Liver (tissue), 8 donors: ENCODE measurements at regions not wholly inside any gene's neighbourhood (a gene's known extent, or its start where the extent isn't known, plus 50 kb on each side); places are given as distances from the start of the nearest gene placed in this dataset.

Source experiments
- DNase-seq: peaks from one replicate; pipeline ENCODE4 v3.0.0-alpha.2; 2017; ENCODE audit warnings: low spot score
- H3K27ac ChIP-seq, 2 donors: one replicate each; pipeline ENCODE4 v1.7.0; 2013; ENCODE audit warnings: inconsistent platforms in 2 of 2, low read length in 2 of 2, control low read depth in 1 of 2, low read depth in 1 of 2, mild to moderate bottlenecking in 1 of 2
- H3K27me3 ChIP-seq, 4 donors: one replicate each; pipeline versions ENCODE4 v1.6.1 to v1.7.0; 2013; ENCODE audit warnings: low read length in 3 of 4, inconsistent platforms in 1 of 4, mild to moderate bottlenecking in 1 of 4, moderate library complexity in 1 of 4; ENCODE audit not compliant: control insufficient read depth in 4 of 4, insufficient read depth in 4 of 4
- H3K36me3 ChIP-seq, 4 donors: one replicate each; pipeline versions ENCODE4 v1.6.1 to v1.7.0; 2013; ENCODE audit warnings: low read length in 3 of 4, mild to moderate bottlenecking in 3 of 4, low read depth in 1 of 4, moderate library complexity in 1 of 4; ENCODE audit not compliant: control insufficient read depth in 4 of 4, insufficient read depth in 3 of 4
- H3K4me1 ChIP-seq, 4 donors: one replicate each; pipeline versions ENCODE4 v1.6.1 to v1.7.0; 2013; ENCODE audit warnings: low read length in 3 of 4, mild to moderate bottlenecking in 3 of 4, moderate library complexity in 1 of 4; ENCODE audit not compliant: control insufficient read depth in 4 of 4, insufficient read depth in 4 of 4
- H3K4me3 ChIP-seq, 3 donors: one replicate each; pipeline versions ENCODE4 v1.6.1 to v1.7.0; 2013; ENCODE audit warnings: low read length in 3 of 3, control low read depth in 1 of 3, low read depth in 1 of 3, mild to moderate bottlenecking in 1 of 3
- H3K9ac ChIP-seq, 2 donors: one replicate each; pipeline ENCODE4 v1.7.0; 2013; ENCODE audit warnings: low read length in 2 of 2, mild to moderate bottlenecking in 2 of 2, moderate library complexity in 2 of 2, control low read depth in 1 of 2, low read depth in 1 of 2
- H3K9me3 ChIP-seq, 4 donors: one replicate each; pipeline versions ENCODE4 v1.6.1 to v1.7.0; 2013; ENCODE audit warnings: low read length in 3 of 4; ENCODE audit not compliant: control insufficient read depth in 4 of 4
- ATF3 ChIP-seq: IDR thresholded peaks from 2 replicates; pipeline ENCODE4 v1.6.1; 2016; ENCODE audit warnings: antibody characterized with exemption
- CTCF ChIP-seq: fragments of 150-350 bp; IDR thresholded peaks from 2 replicates; pipeline ENCODE4 v1.5.1; 2017; ENCODE audit warnings: improper control_type of control experiment, low read depth, low read length; ENCODE audit not compliant: missing input control
- FOXA1 ChIP-seq: IDR thresholded peaks from 2 replicates; pipeline ENCODE4 v1.6.1; 2016; ENCODE audit warnings: antibody characterized with exemption
- FOXA2 ChIP-seq: IDR thresholded peaks from 2 replicates; pipeline ENCODE4 v1.6.1; 2016; ENCODE audit warnings: antibody characterized with exemption
- GABPA ChIP-seq, 2 donors: IDR thresholded peaks in 1 of 2; conservative IDR thresholded peaks in 1 of 2; 2 replicates each; pipeline ENCODE4 v1.6.1; 2016; ENCODE audit warnings: antibody characterized with exemption in 2 of 2, mild to moderate bottlenecking in 1 of 2, moderate library complexity in 1 of 2
- HNF4A ChIP-seq, 2 donors: conservative IDR thresholded peaks; 2 replicates each; pipeline ENCODE4 v1.6.1; 2016; ENCODE audit warnings: antibody characterized with exemption in 2 of 2, mild to moderate bottlenecking in 2 of 2
- HNF4G ChIP-seq: IDR thresholded peaks from 2 replicates; pipeline ENCODE4 v1.6.1; 2016; ENCODE audit warnings: antibody characterized with exemption
- JUND ChIP-seq, 2 donors: IDR thresholded peaks; 2 replicates each; pipeline ENCODE4 v1.6.1; 2016; ENCODE audit warnings: antibody characterized with exemption in 2 of 2
- NR2F2 ChIP-seq: IDR thresholded peaks from 2 replicates; pipeline ENCODE4 v1.6.1; 2016; ENCODE audit warnings: antibody characterized with exemption
- RAD21 ChIP-seq, 2 donors: IDR thresholded peaks; 2 replicates each; pipeline ENCODE4 v1.6.1; 2016; ENCODE audit warnings: antibody characterized with exemption in 2 of 2, mild to moderate bottlenecking in 2 of 2
- REST ChIP-seq: IDR thresholded peaks from 2 replicates; pipeline ENCODE4 v1.6.1; 2016; ENCODE audit warnings: antibody characterized with exemption, mild to moderate bottlenecking
- RXRA ChIP-seq, 2 donors: IDR thresholded peaks; 2 replicates each; pipeline ENCODE4 v1.6.1; 2017 to 2018; ENCODE audit warnings: antibody characterized with exemption in 2 of 2, mild to moderate bottlenecking in 1 of 2
- SP1 ChIP-seq: IDR thresholded peaks from 2 replicates; pipeline ENCODE4 v1.6.1; 2018; ENCODE audit warnings: antibody characterized with exemption, mild to moderate bottlenecking
- TAF1 ChIP-seq: conservative IDR thresholded peaks from 2 replicates; pipeline ENCODE4 v1.6.1; 2016; ENCODE audit warnings: antibody characterized with exemption, mild to moderate bottlenecking
- YY1 ChIP-seq: IDR thresholded peaks from 2 replicates; pipeline ENCODE4 v1.6.1; 2016; ENCODE audit warnings: antibody characterized with exemption, mild to moderate bottlenecking
- ZBTB33 ChIP-seq: IDR thresholded peaks from 2 replicates; pipeline ENCODE4 v1.6.1; 2016; ENCODE audit warnings: antibody characterized with exemption
- WGBS: extraction: QIAGEN DNeasy Blood & Tissue Kit; methylation state at CpG from one replicate; pipeline ENCODE4 v1.1.7; 2013; 5-methylcytosine and 5-hydroxymethylcytosine counted together
- donor health status: healthy.
- donor health status: healthy.
- donor health status: healthy.
- donor health status: healthy.
- donor health status: healthy.

- no peak overlapping the region for H3K9ac ChIP-seq
- no peaks in the 10 kb centered on the region for H3K9me3 ChIP-seq
- H3K4me1 ChIP-seq = peaks cover 0 to 2% (median 0%) of the 10 kb centered on the region in 4 donors
- WGBS = 62% methylated on average over 4 of the region's 4 CpGs
- no peaks in the 10 kb centered on the region for H3K27me3 ChIP-seq
- DNase-seq = no peak
- TF ChIP-seq HNF4A (conservative IDR thresholded peaks at IDR 0.05) (no peak), HNF4G (no peak), REST (no peak), JUND (IDR thresholded peaks at IDR 0.05) (no peak), FOXA2 (no peak), RAD21 (IDR thresholded peaks at IDR 0.05) (no peak), GABPA (IDR thresholded peaks at IDR 0.05 in 1 of 2, conservative IDR thresholded peaks at IDR 0.05 in 1 of 2) (no peak), YY1 (no peak), TAF1 (no peak), NR2F2 (no peak), ZBTB33 (no peak), RXRA (IDR thresholded peaks at IDR 0.05) (no peak), ATF3 (no peak), FOXA1 (no peak)
- H3K4me3 ChIP-seq = no peak overlapping the region
- H3K27ac ChIP-seq = no peak overlapping the region
- H3K36me3 ChIP-seq = no peaks in the 10 kb centered on the region
Observed at GRCh38 chr15:81752974-81753373, 292.8 kb downstream of the MEX3B start.

GRCh38 chr15:81752546-81752942 is 293.3 kb downstream of the MEX3B start:
- H3K4me1 ChIP-seq = peaks cover 0 to 2% (median 0%) of the 10 kb centered on the region in 4 donors
- 35% methylated on average over 3 of the region's 3 CpGs for WGBS
- DNase-seq = peak; percentile 37
- H3K9me3 ChIP-seq = no peaks in the 10 kb centered on the region
- H3K36me3 ChIP-seq = no peaks in the 10 kb centered on the region
- H3K27me3 ChIP-seq = no peaks in the 10 kb centered on the region
- no peak overlapping the region for H3K27ac ChIP-seq
- TF ChIP-seq YY1 = no peak
- TF ChIP-seq REST = no peak
- TF ChIP-seq GABPA (IDR thresholded peaks at IDR 0.05 in 1 of 2, conservative IDR thresholded peaks at IDR 0.05 in 1 of 2) = no peak
- no peak for TF ChIP-seq SP1
- no peak for TF ChIP-seq CTCF
- TF ChIP-seq NR2F2 = no peak
- no peak overlapping the region for H3K4me3 ChIP-seq
- no peak overlapping the region for H3K9ac ChIP-seq
